Vagina (tissue), 2 donors: ENCODE measurements at regions not wholly inside any gene's neighbourhood (a gene's known extent, or its start where the extent isn't known, plus 50 kb on each side); places are given as distances from the start of the nearest gene placed in this dataset.

Experiments
- CTCF ChIP-seq, 3 experiments: fragments of 450-650 bp in 2 of 3; fragments of 200-600 bp in 1 of 3; sonication (generic) in 1 of 3; IDR thresholded peaks; one replicate each; pipeline ENCODE4 v1.5.1; 2017 to 2019; ENCODE audit warnings: antibody characterized with exemption in 3 of 3, mild to moderate bottlenecking in 2 of 3, moderate library complexity in 2 of 3
- POLR2A ChIP-seq, 2 donors: fragments of 450-650 bp; IDR thresholded peaks; one replicate each; pipeline ENCODE4 v1.6.1; 2017; ENCODE audit warnings: antibody characterized with exemption in 2 of 2, mild to moderate bottlenecking in 2 of 2, moderate library complexity in 2 of 2

- TF ChIP-seq CTCF (IDR thresholded peaks at IDR 0.05) (no peak), POLR2A (IDR thresholded peaks at IDR 0.05) (no peak)
Measured at GRCh38 chr4:175469514-175469913, 342.6 kb downstream of the GPM6A start.
